HepG2 (cell line): ENCODE measurements at regions not wholly inside any gene's neighbourhood (a gene's known extent, or its start where the extent isn't known, plus 50 kb on each side); places are given as distances from the start of the nearest gene placed in this dataset.

ENCODE experiments used
- ATAC-seq: fragments of 200-7000 bp; cut with Tn5 transposase; 3 replicates; pipeline ENCODE4 v1.9.1; 2020; ENCODE audit warnings: mild to moderate bottlenecking, moderate library complexity
- BruUV-seq: library from RNA; stranded (reverse); fragments of 400-500 nt; replicated peaks from 2 replicates; lab custom pipeline; 2021; lab: Mats Ljungman, UMichigan
- CTCF ChIA-PET: fragments of 300-600 bp; formaldehyde crosslinking; extraction: SDS; loops from one replicate; lab custom pipeline; 2021; ENCODE audit warnings: low total read pairs, inconsistent platforms, low intra/inter-chr PET ratio; lab: Yijun Ruan, JAX
- POLR2A ChIA-PET: fragments of 350-600 bp; sonication (Branson Sonifier 250); formaldehyde crosslinking; loops from one replicate; lab custom pipeline; 2020; ENCODE audit warnings: antibody characterized with exemption, inconsistent platforms; lab: Yijun Ruan, JAX
- DNase-seq: peaks from one replicate; pipeline ENCODE4 v3.0.0-alpha.2; 2015; ENCODE audit warnings: low spot score
- FAIRE-seq: peaks from 3 replicates; lab custom pipeline; 2011; peaks lifted over from hg19 to GRCh38; lab: Jason Lieb, UNC
- H2AFZ ChIP-seq: one replicate; pipeline ENCODE4 v1.6.1; 2011; ENCODE audit warnings: low read length, inconsistent platforms
- H3K27ac ChIP-seq: fragments of 300-600 bp; 3 replicates; pipeline ENCODE4 v1.8.0; 2011; ENCODE audit warnings: mixed run types, mild to moderate bottlenecking, mixed read lengths, low read length, inconsistent platforms; ENCODE audit not compliant: insufficient read depth; ENCODE audit errors: extremely low read length
- H3K27me3 ChIP-seq, 2 experiments: fragments of 200-600 bp in 1 of 2; 2 replicates in 1 of 2; 3 replicates in 1 of 2; pipeline versions ENCODE4 v1.6.0 to v1.8.0; 2011; ENCODE audit warnings: low read length in 2 of 2, mild to moderate bottlenecking in 2 of 2, moderate library complexity in 2 of 2, inconsistent platforms in 1 of 2; ENCODE audit not compliant: insufficient read depth in 2 of 2, control insufficient read depth in 1 of 2
- H3K36me3 ChIP-seq, 2 experiments: fragments of 200-600 bp in 1 of 2; replicated peaks in 1 of 2; 2 replicates in 1 of 2; 3 replicates in 1 of 2; pipeline versions ENCODE4 v1.5.1 to v1.8.0; 2011; ENCODE audit warnings: low read length in 2 of 2, inconsistent platforms in 1 of 2; ENCODE audit not compliant: insufficient read depth in 2 of 2, control insufficient read depth in 1 of 2
- H3K4me1 ChIP-seq: 2 replicates; pipeline ENCODE4 v1.5.1; 2012; ENCODE audit warnings: low read length, inconsistent platforms; ENCODE audit not compliant: insufficient read depth
- H3K4me2 ChIP-seq: 2 replicates; pipeline ENCODE4 v1.6.0; 2011; ENCODE audit warnings: low read depth, low read length, inconsistent platforms
- H3K4me3 ChIP-seq, 3 experiments: fragments of 200-600 bp in 1 of 3; sonication (generic), shearing (Covaris generic) in 1 of 3; replicated peaks in 1 of 3; 2 replicates each; pipeline ENCODE4 v1.5.1; 2011 to 2016; ENCODE audit warnings: low read length in 3 of 3, inconsistent platforms in 2 of 3, low read depth in 2 of 3, mild to moderate bottlenecking in 2 of 3, control low read depth in 1 of 3, mixed read lengths in 1 of 3; ENCODE audit not compliant: insufficient read depth in 1 of 3
- H3K79me2 ChIP-seq: one replicate; pipeline ENCODE4 v1.6.1; 2011; ENCODE audit warnings: low read length, inconsistent platforms; ENCODE audit not compliant: insufficient read depth
- H3K9ac ChIP-seq: 2 replicates; pipeline ENCODE4 v1.6.0; 2011; ENCODE audit warnings: mild to moderate bottlenecking, low read depth, low read length, inconsistent platforms; ENCODE audit not compliant: insufficient read depth
- H3K9me3 ChIP-seq: 2 replicates; pipeline ENCODE4 v1.5.1; 2012; ENCODE audit warnings: mild to moderate bottlenecking, low read length
- H4K20me1 ChIP-seq: 2 replicates; pipeline ENCODE4 v1.6.0; 2011; ENCODE audit warnings: inconsistent platforms, mild to moderate bottlenecking, low read length, moderate library complexity; ENCODE audit not compliant: insufficient read depth
- ARID2 ChIP-seq: sonication (generic); formaldehyde crosslinking; IDR thresholded peaks from 2 replicates; pipeline ENCODE4 v1.8.1; 2022; ENCODE audit warnings: mild to moderate bottlenecking, missing genetic modification reagents, borderline replicate concordance
- BCL3 ChIP-seq: sonication (generic); formaldehyde crosslinking; IDR thresholded peaks from 2 replicates; pipeline ENCODE4 v1.5.1; 2020; ENCODE audit warnings: mild to moderate bottlenecking, missing genetic modification reagents, moderate library complexity
- CC2D1A ChIP-seq: sonication (generic); formaldehyde crosslinking; IDR thresholded peaks from 2 replicates; pipeline ENCODE4 v1.8.1; 2023; ENCODE audit warnings: mild to moderate bottlenecking, missing genetic modification reagents
- CHD2 ChIP-seq: IDR thresholded peaks from 2 replicates; pipeline ENCODE4 v1.6.1; 2011; ENCODE audit warnings: low read depth, low read length, improper control_type of control experiment
- ELF1 ChIP-seq: sonication (generic); formaldehyde crosslinking; IDR thresholded peaks from 2 replicates; pipeline ENCODE4 v1.4.0; 2020; ENCODE audit warnings: missing genetic modification reagents
- GABPA ChIP-seq, 2 experiments: IDR thresholded peaks; 2 replicates each; pipeline ENCODE4 v1.6.1; 2011 to 2016; ENCODE audit warnings: low read depth in 2 of 2, low read length in 1 of 2, missing biosample characterization in 1 of 2, missing genetic modification characterization in 1 of 2
- HNRNPUL1 ChIP-seq: fragments of 200-400 bp; formaldehyde crosslinking; IDR thresholded peaks from 2 replicates; pipeline ENCODE4 v1.6.1; 2017; ENCODE audit warnings: low read depth, mild to moderate bottlenecking, low read length, moderate library complexity
- NR2C2 ChIP-seq: sonication (generic); formaldehyde crosslinking; IDR thresholded peaks from 2 replicates; pipeline ENCODE4 v1.4.0; 2020; ENCODE audit warnings: missing genetic modification reagents, mild to moderate bottlenecking, moderate library complexity, borderline replicate concordance
- NR2F1 ChIP-seq, 2 experiments: fragments of 450-650 bp in 1 of 2; formaldehyde crosslinking in 1 of 2; IDR thresholded peaks; 2 replicates each; pipeline versions ENCODE4 v1.5.0 to v1.6.1; 2016 to 2020; ENCODE audit warnings: mild to moderate bottlenecking in 1 of 2, missing compliant biosample characterization in 1 of 2, missing genetic modification reagents in 1 of 2, moderate library complexity in 1 of 2
- PRMT3 ChIP-seq: sonication (generic); formaldehyde crosslinking; IDR thresholded peaks from 2 replicates; pipeline ENCODE4 v1.8.1; 2022; ENCODE audit warnings: low read depth, mild to moderate bottlenecking, moderate library complexity, missing genetic modification reagents, borderline replicate concordance
- RORA ChIP-seq: sonication (generic); formaldehyde crosslinking; IDR thresholded peaks from 2 replicates; pipeline ENCODE4 v1.5.0; 2020; ENCODE audit warnings: mild to moderate bottlenecking, missing genetic modification reagents, moderate library complexity
- SOX5 ChIP-seq: IDR thresholded peaks from 2 replicates; pipeline ENCODE4 v1.6.1; 2016; ENCODE audit warnings: borderline replicate concordance
- TARDBP ChIP-seq: sonication (generic); formaldehyde crosslinking; IDR thresholded peaks from 2 replicates; pipeline ENCODE4 v1.8.0; 2022; ENCODE audit warnings: mild to moderate bottlenecking, missing genetic modification reagents
- TBX3 ChIP-seq: fragments of 450-650 bp; IDR thresholded peaks from 2 replicates; pipeline ENCODE4 v1.6.1; 2017; ENCODE audit warnings: antibody characterized with exemption, mild to moderate bottlenecking, inconsistent platforms, borderline replicate concordance
- WIZ ChIP-seq: sonication (generic); formaldehyde crosslinking; IDR thresholded peaks from 2 replicates; pipeline ENCODE4 v1.5.1; 2020; ENCODE audit warnings: mild to moderate bottlenecking, missing genetic modification reagents
- ZBTB20 ChIP-seq: sonication (generic); formaldehyde crosslinking; IDR thresholded peaks from 2 replicates; pipeline ENCODE4 v1.8.1; 2023; ENCODE audit warnings: missing genetic modification reagents, low read depth, mild to moderate bottlenecking, borderline replicate concordance
- ZBTB33 ChIP-seq: sonication (generic); formaldehyde crosslinking; IDR thresholded peaks from 2 replicates; pipeline ENCODE4 v1.4.0; 2020; ENCODE audit warnings: missing genetic modification reagents
- ZNF33B ChIP-seq: sonication (generic); formaldehyde crosslinking; IDR thresholded peaks from 2 replicates; pipeline ENCODE4 v1.5.1; 2020; ENCODE audit warnings: mild to moderate bottlenecking, missing genetic modification reagents
- ZNF556 ChIP-seq: sonication (generic); formaldehyde crosslinking; IDR thresholded peaks from 2 replicates; pipeline ENCODE4 v1.4.0; 2020; ENCODE audit warnings: mild to moderate bottlenecking, missing genetic modification reagents, borderline replicate concordance
- ZNF746 ChIP-seq: sonication (generic); formaldehyde crosslinking; IDR thresholded peaks from 2 replicates; pipeline ENCODE4 v1.8.0; 2022; ENCODE audit warnings: mild to moderate bottlenecking, missing genetic modification reagents
- WGBS: methylation state at CpG from one replicate; pipeline ENCODE4 v1.1.6; 2017; ENCODE audit warnings: low lambda C conversion rate; 5-methylcytosine and 5-hydroxymethylcytosine counted together
- in situ Hi-C: cut with HindIII; loops from 2 replicates; pipeline ENCODE4 v1.10.0; 2017; ENCODE audit warnings: low pct_unique_long_range_greater_than_20kb; ENCODE audit not compliant: extremely low pct_ligation_motif_present
- intact Hi-C: fragments of 100-400 bp; cut with micrococcal nuclease; formaldehyde crosslinking; loops from one replicate; pipeline ENCODE4 v1.10.0; 2022; ENCODE audit not compliant: unreplicated experiment

GRCh38 chr13:105990256-105990958, 545.1 kb downstream of the EFNB2 start:
- no peaks in the 10 kb centered on the region; the same call in 1 of the 2 replicates for H3K9me3 ChIP-seq
- no peak for FAIRE-seq
- TF ChIP-seq NR2F1 (CRISPR knock-in tag; IDR thresholded peaks at IDR 0.05) = no peak
- TF ChIP-seq SOX5 = no peak
- no peak for TF ChIP-seq HNRNPUL1
- TF ChIP-seq WIZ (CRISPR knock-in tag) = no peak
- TF ChIP-seq ZBTB33 (CRISPR knock-in tag) = no peak
- no peak for TF ChIP-seq ZBTB20
- no peak for TF ChIP-seq TARDBP (CRISPR knock-in tag)
- no peak for TF ChIP-seq CC2D1A (CRISPR knock-in tag)
- TF ChIP-seq GABPA (IDR thresholded peaks at IDR 0.05; ENCODE audit: low read depth, low read length) = no peak
- no peak for TF ChIP-seq GABPA (CRISPR knock-in tag; IDR thresholded peaks at IDR 0.05; ENCODE audit: low read depth)
- no peak for TF ChIP-seq TBX3
- TF ChIP-seq ARID2 (CRISPR knock-in tag) = no peak
- no peak for TF ChIP-seq RORA (CRISPR knock-in tag)
- no peak for TF ChIP-seq CHD2
- TF ChIP-seq ZNF746 (CRISPR knock-in tag) = no peak
- TF ChIP-seq ZNF556 (CRISPR knock-in tag) = no peak
- TF ChIP-seq NR2C2 (CRISPR knock-in tag) = no peak
- TF ChIP-seq ZNF33B (CRISPR knock-in tag) = no peak
- no peak for TF ChIP-seq PRMT3 (CRISPR knock-in tag)
- TF ChIP-seq BCL3 (CRISPR knock-in tag) = no peak
- TF ChIP-seq ELF1 (CRISPR knock-in tag) = no peak
- no peaks in the 10 kb centered on the region for H3K36me3 ChIP-seq
- ChIA-PET CTCF (no interaction called here), POLR2A (no interaction called here)
- H3K4me3 ChIP-seq = no peak overlapping the region
- no peaks in the 10 kb centered on the region for H3K27me3 ChIP-seq
- no TSS peak for BruUV-seq
- H3K4me2 ChIP-seq = no peak overlapping the region
- DNase-seq = no peak
- WGBS = 1% methylated on average over 4 of the region's 4 CpGs
- H3K4me1 ChIP-seq = no peaks in the 10 kb centered on the region
- no peak overlapping the region for H3K27ac ChIP-seq
- H2AFZ ChIP-seq = no peak overlapping the region
- H3K9ac ChIP-seq = no peak overlapping the region
- no peaks in the 10 kb centered on the region for H4K20me1 ChIP-seq
- ATAC-seq = no peak
- in situ Hi-C loops = no loop called here
- no peaks in the 10 kb centered on the region for H3K79me2 ChIP-seq
- intact Hi-C loops = no loop called here
